IPS DF 6.9 (cell line): ENCODE measurements at regions not wholly inside any gene's neighbourhood (a gene's known extent, or its start where the extent isn't known, plus 50 kb on each side); places are given as distances from the start of the nearest gene placed in this dataset.
"Not testable (repeated sequence)": the region's sequence is repeated elsewhere in the genome, so short reads cannot be mapped to it uniquely, and the experiment has no call there.

Experiments used
- DNase-seq: peaks from one replicate; pipeline ENCODE4 v3.0.0-alpha.2; 2013; ENCODE audit warnings: low read depth, low spot score
- H3K27ac ChIP-seq: one replicate; pipeline ENCODE4 v1.5.1; 2013; ENCODE audit warnings: low read length, control low read depth
- H3K27me3 ChIP-seq: 2 replicates; pipeline ENCODE4 v1.6.1; 2013; ENCODE audit warnings: mild to moderate bottlenecking, low read length; ENCODE audit not compliant: control insufficient read depth, insufficient read depth
- H3K36me3 ChIP-seq: 2 replicates; pipeline ENCODE4 v1.6.1; 2013; ENCODE audit warnings: low read length; ENCODE audit not compliant: control insufficient read depth, insufficient read depth
- H3K4me1 ChIP-seq: 2 replicates; pipeline ENCODE4 v1.6.1; 2013; ENCODE audit warnings: low read length; ENCODE audit not compliant: control insufficient read depth, insufficient read depth
- H3K4me3 ChIP-seq: 2 replicates; pipeline ENCODE4 v1.5.1; 2013; ENCODE audit warnings: mild to moderate bottlenecking, low read length
- H3K9me3 ChIP-seq: 2 replicates; pipeline ENCODE4 v1.6.1; 2013; ENCODE audit warnings: low read length, inconsistent platforms; ENCODE audit not compliant: control insufficient read depth, insufficient read depth
- WGBS: extraction: QIAGEN DNeasy Blood & Tissue Kit; methylation state at CpG from one replicate; pipeline ENCODE4 v1.1.7; 2013; ENCODE audit warnings: mixed read lengths, missing lambda C conversion rate; ENCODE audit not compliant: insufficient read length, insufficient coverage; 5-methylcytosine and 5-hydroxymethylcytosine counted together

DNA sequence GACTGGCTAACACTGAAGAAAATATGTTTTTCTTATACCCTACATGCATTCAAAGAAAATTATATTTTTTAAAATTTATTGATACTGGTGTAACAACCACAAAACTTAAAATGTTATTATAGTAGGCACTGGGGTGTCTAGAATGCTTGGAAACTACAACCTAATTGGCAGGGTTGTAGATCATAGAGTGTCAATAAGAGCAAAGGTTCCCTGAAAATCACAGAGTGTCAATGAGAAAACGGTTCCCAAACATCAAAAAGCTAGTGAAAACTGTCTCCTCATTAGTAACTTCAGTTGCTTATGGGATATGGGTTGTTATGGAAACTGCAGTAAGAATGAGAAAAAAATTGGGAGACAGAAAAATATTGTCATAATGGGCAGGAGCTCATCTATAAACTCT lies 214.4 kb upstream of the CCNG1 start:
- no peak for DNase-seq
- Histone ChIP-seq H3K36me3 (no peaks in the 10 kb centered on the region), H3K9me3 (no peaks in the 10 kb centered on the region), H3K4me1 (no peaks in the 10 kb centered on the region), H3K4me3 (no peak overlapping the region), H3K27me3 (no peaks in the 10 kb centered on the region), H3K27ac (no peak overlapping the region)
- WGBS: no CpG with 5 or more reads among the region's 1 CpG

DNA sequence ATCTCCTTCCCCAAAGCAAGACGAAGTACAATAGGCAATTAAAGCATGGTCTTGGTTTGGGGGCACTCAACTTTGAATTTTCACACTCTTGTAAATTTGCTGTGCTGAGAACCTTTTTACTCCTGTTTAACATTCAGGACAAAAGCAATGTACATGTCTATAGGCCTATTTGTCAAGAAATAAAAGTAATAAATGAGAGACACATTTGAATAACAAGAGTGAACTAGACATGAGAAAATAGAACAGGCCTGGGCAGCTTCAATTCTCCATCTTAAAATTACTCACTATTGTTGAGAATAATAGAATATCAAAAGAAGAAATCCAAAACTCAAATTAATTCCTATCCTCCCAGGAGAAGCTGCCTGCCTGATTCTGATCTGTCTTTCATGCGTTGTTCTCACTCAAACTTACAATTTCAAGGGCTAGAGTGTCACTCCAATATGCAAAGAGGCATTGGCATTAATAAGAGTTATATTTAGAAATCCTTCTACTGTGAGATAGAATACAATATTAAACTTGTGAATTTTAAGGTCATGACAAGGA lies 192.9 kb upstream of the CCNG1 start:
- Histone ChIP-seq H3K4me3 (no peak overlapping the region), H3K27ac (no peak overlapping the region), H3K27me3 (no peaks in the 10 kb centered on the region), H3K4me1 (no peaks in the 10 kb centered on the region), H3K9me3 (no peaks in the 10 kb centered on the region), H3K36me3 (no peaks in the 10 kb centered on the region)
- no peak for DNase-seq
- no CpG with 5 or more reads among the region's 2 CpGs for WGBS

- no peaks in the 10 kb centered on the region for H3K4me1 ChIP-seq
- no peak for DNase-seq
- H3K27me3 ChIP-seq: no peaks in the 10 kb centered on the region
- no peak overlapping the region for H3K4me3 ChIP-seq
- H3K36me3 ChIP-seq: no peaks in the 10 kb centered on the region
- H3K9me3 ChIP-seq: no peaks in the 10 kb centered on the region
- WGBS: no CpG with 5 or more reads among the region's 2 CpGs
- no peak overlapping the region for H3K27ac ChIP-seq
Observed at GRCh38 chr5:163245584-163245983, 191.8 kb upstream of the CCNG1 start.

- Histone ChIP-seq H3K27ac (no peak overlapping the region), H3K4me1 (peaks cover 2% of the 10 kb centered on the region; the same call in 1 of the 2 replicates), H3K27me3 (no peaks in the 10 kb centered on the region), H3K9me3 (no peaks in the 10 kb centered on the region), H3K4me3 (no peak overlapping the region), H3K36me3 (no peaks in the 10 kb centered on the region)
- no peak for DNase-seq
- no CpG with 5 or more reads among the region's 2 CpGs for WGBS
Observed at GRCh38 chr5:163248333-163248732, 189.1 kb upstream of the CCNG1 start.

GRCh38 chr5:163248871-163249270 lies 188.5 kb upstream of the CCNG1 start:
- Histone ChIP-seq H3K27ac (no peak overlapping the region), H3K36me3 (no peaks in the 10 kb centered on the region), H3K27me3 (no peaks in the 10 kb centered on the region), H3K4me1 (peaks cover 2% of the 10 kb centered on the region; the same call in 1 of the 2 replicates), H3K9me3 (no peaks in the 10 kb centered on the region), H3K4me3 (no peak overlapping the region)
- WGBS: no CpG with 5 or more reads among the region's 4 CpGs
- no peak for DNase-seq

DNA sequence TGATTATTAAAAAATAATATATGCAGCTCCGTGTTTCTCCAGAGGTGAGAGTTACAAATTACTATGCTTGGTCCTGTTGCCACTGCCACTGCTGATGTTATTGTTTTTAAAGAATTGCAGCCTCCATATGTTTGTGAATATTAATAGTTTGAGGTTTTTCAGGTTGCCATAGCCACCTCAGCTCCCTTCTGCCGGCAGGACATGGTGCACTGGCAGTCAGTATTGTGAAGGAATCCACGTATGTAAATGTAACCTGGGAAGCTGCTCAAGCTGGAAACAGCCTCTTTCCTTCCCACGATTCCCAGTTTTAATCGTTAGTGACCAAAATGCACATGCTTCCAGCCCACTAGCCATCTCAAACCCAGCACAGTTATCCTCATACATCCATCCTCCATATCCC lies 184.4 kb upstream of the CCNG1 start:
- no CpG with 5 or more reads among the region's 5 CpGs for WGBS

GRCh38 chr5:163259495-163259894 lies 177.9 kb upstream of the CCNG1 start:
- no peak overlapping the region for H3K27ac ChIP-seq
- no peaks in the 10 kb centered on the region for H3K36me3 ChIP-seq
- H3K4me3 ChIP-seq: no peak overlapping the region
- no CpG with 5 or more reads among the region's 2 CpGs for WGBS
- DNase-seq: no peak
- H3K27me3 ChIP-seq: no peaks in the 10 kb centered on the region
- no peaks in the 10 kb centered on the region for H3K4me1 ChIP-seq
- no peaks in the 10 kb centered on the region for H3K9me3 ChIP-seq

More for the DNA sequence above, 184.4 kb upstream of the CCNG1 start:
- no peak for DNase-seq
- Histone ChIP-seq H3K4me1 (peaks cover 2% of the 10 kb centered on the region; the same call in 1 of the 2 replicates), H3K27ac (no peak overlapping the region), H3K36me3 (no peaks in the 10 kb centered on the region), H3K4me3 (no peak overlapping the region), H3K27me3 (no peaks in the 10 kb centered on the region), H3K9me3 (no peaks in the 10 kb centered on the region)

DNA sequence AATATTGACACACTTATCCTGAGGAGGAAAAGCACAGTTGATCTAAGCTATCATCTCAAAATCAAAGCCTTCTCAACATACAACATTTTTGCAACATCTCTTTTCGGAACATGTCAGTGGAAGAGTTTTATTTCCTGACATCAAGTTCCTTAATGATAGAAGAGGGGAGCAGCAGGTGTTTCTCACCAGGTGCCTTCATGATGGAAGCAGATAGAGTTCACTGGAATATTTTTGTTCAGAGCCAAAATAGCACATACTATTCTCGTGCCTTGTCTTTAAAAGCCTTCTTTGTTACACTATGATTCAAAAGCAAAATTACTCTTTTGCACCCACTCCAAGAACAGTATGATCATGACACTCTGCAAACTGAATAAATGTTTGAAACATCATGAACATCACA lies 176.9 kb upstream of the CCNG1 start:
- H3K27me3 ChIP-seq: no peaks in the 10 kb centered on the region
- H3K27ac ChIP-seq: no peak overlapping the region
- H3K9me3 ChIP-seq: no peaks in the 10 kb centered on the region
- WGBS: no CpG with 5 or more reads among the region's 2 CpGs
- no peak for DNase-seq
- no peaks in the 10 kb centered on the region for H3K4me1 ChIP-seq
- H3K4me3 ChIP-seq: no peak overlapping the region
- H3K36me3 ChIP-seq: no peaks in the 10 kb centered on the region

- no peaks in the 10 kb centered on the region for H3K9me3 ChIP-seq
- WGBS: no CpG with 5 or more reads among the region's 1 CpG
- no peak for DNase-seq
Observed at GRCh38 chr5:163260961-163261360, 176.4 kb upstream of the CCNG1 start.

DNA sequence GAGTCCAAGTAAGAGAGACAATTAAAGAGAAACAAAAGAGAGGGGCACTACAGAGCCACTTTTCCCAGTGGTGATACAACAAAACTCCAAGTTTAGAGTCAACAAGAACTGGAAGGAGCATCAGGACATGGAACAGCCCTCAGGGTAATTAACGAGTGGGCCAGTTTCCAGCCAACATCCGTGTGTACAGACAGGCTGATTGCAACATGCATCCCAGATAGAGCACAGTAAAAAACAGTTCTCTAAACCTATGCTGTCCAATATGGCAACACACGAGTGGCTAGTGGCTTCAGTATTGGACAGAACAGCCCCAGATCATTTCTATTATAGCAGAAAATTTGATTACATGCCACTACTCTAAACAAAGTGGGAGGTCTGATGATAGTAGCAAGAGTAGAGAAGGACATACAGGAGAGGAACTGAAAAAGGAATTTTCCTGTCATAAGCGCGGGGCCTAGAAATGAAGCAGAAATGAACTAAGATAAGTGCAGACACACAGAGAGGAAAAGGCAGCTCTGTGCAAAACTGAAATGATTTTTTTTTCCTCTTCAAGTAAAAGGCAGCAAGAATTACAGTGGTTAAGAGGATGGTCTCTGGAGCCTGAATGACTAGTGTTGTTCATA lies 175.6 kb upstream of the CCNG1 start:
- Histone ChIP-seq H3K36me3 (no peaks in the 10 kb centered on the region), H3K27me3 (no peaks in the 10 kb centered on the region), H3K4me1 (no peaks in the 10 kb centered on the region), H3K9me3 (no peaks in the 10 kb centered on the region), H3K4me3 (no peak overlapping the region), H3K27ac (no peak overlapping the region)
- no CpG with 5 or more reads among the region's 5 CpGs for WGBS
- DNase-seq: no peak

More at GRCh38 chr5:163260961-163261360, 176.4 kb upstream of the CCNG1 start:
- no peaks in the 10 kb centered on the region for H3K4me1 ChIP-seq
- no peaks in the 10 kb centered on the region for H3K36me3 ChIP-seq
- no peak overlapping the region for H3K27ac ChIP-seq
- no peaks in the 10 kb centered on the region for H3K27me3 ChIP-seq
- H3K4me3 ChIP-seq: no peak overlapping the region

DNA sequence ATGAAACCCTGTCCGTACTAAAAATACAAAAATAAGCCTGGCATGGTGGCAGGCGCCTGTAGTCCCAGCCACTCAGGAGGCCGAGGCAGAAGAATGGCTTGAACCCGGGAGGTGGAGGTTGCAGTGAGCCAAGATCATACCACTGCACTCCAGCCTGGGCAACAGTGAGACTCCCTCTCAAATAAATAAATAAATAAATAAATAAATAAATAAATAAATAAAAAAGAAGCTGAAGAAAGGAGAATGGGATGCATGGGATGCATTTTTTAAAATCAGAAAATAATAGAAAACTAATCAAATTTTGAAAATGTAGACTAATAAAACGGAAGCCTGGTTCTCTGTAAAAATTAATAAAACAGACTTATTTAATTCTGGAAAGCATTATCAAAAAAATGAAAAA lies 171.1 kb upstream of the CCNG1 start:
- H3K36me3 ChIP-seq, DNase-seq, H3K9me3 ChIP-seq, H3K4me3 ChIP-seq, H3K27me3 ChIP-seq, H3K27ac ChIP-seq, H3K4me1 ChIP-seq: not testable (repeated sequence)
- no CpG with 5 or more reads among the region's 5 CpGs for WGBS
